ENCODE measurements at regions not wholly inside any gene's neighbourhood (a gene's known extent, or its start where the extent isn't known, plus 50 kb on each side); places are given as distances from the start of the nearest gene placed in this dataset.

DNA sequence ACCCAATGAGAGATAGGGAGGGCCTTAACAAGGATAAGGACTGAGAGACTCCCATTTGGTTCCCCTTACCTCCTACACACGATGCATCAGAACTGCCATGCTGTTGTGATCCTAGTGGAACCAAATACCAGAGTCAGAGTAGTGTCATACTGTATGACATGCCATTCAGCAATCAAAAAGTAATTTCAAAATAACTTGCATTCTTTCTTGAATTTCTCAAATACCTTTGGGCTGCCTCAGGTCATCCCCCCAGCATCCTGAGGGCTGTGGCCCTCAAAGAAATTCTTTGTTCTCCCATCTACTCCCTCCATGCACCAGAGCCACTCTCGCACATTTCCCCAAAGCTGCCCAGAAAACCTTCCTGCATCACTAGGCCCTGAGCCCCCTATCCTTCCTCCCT, 68.9 kb upstream of the PPP2R3A start:
- DNase-seq (ENCODE audit: low read depth in 2 of 3, low spot score in 2 of 3) = no peak

DNA sequence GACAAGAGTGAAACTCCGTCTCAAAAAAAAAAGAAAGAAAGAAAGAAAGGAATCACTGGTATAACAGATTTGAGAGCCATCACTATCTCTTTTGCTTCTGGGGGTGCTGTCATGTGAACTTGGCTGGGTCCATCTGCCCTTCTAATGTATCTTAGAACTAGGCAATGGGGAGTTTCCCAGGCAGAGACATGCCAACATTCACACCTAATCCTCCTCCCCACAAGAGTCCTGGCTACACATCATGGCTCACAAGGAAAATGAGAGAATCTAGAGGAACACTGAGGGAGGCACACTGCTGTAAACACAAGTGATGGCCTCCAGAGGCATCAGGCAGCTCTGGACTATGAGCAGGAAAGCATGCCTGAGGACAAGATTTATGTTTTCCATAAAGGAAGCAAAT, 67.8 kb upstream of the PPP2R3A start:
- no peak for DNase-seq (ENCODE audit: low read depth in 2 of 3, low spot score in 2 of 3)

GRCh38 chr3:135898774-135899173, 66.8 kb upstream of the PPP2R3A start:
- no peak for DNase-seq (ENCODE audit: low read depth in 2 of 3, low spot score in 2 of 3)

DNA sequence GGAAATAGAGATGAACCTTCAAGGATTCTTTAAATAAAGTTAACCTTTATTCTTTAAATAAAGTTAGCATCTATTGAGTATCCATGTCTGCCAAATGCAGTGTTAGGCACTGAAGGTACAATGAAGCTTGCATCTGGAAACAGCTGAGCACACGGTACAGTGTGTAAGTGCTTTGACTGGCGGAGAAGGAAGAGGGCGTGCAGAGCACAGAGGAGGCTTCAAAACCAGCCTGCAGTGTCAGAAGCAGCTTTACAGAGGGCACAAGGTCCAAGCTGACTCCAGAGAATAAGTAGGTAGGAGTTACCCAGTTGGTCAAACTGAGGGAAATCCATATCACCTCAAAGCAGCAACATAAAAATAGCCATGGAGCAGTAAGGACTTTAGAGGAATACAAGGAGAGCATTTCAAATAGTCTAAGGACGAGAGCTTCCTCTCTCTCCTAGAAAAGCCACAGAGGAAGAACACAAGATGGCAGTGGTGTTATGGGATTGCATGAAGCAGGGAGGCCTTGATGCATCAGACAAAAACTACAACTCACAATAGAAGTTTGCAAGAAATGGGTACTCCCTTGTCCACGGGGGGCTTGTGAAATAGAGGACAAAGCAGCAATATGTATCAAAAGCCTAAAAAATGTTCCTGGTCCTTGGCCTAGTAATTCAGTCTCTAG, 60.3 kb upstream of the PPP2R3A start:
- DNase-seq (ENCODE audit: low read depth in 2 of 3, low spot score in 2 of 3) = no peak

DNA sequence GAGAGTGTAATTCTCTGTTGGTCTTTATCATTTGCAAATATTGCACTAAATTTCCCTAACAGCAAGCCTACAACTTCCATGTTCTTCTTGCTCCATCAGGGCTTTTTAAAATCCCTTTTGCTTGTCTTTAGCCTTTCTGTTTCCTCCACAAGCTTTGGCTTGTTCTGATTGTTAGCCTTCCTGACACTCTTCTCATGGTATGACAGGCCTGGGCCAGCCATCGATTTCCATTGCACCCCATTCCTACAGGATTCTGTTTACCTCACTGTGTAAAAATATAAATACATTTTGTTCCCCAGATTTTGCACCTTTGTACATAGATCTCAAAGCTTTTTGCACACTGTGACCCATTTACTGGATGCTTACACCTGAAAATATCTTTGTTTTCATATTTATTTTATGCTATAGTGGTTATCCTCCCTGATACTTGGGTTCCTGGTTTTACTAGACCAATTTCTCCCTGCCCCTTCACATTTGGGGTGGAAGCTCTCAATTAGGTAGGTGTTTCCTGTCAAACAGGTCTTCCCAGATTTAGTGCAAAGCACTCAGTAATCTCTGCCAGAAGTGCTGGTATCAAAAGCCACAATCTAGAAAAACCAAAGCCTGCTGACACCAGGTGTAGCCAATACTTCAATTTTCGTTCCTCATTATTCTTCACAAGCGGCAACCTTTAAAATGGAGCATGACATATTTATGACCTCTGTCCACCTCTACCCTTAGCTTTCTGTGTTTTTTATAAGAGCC, 57.9 kb upstream of the PPP2R3A start:
- DNase-seq (ENCODE audit: low read depth in 2 of 3, low spot score in 2 of 3) = no peak

- DNase-seq (ENCODE audit: low read depth in 2 of 3, low spot score in 2 of 3) = no peak
These were observed 57.3 kb upstream of the PPP2R3A start for GRCh38 chr3:135908225-135908624.

DNA sequence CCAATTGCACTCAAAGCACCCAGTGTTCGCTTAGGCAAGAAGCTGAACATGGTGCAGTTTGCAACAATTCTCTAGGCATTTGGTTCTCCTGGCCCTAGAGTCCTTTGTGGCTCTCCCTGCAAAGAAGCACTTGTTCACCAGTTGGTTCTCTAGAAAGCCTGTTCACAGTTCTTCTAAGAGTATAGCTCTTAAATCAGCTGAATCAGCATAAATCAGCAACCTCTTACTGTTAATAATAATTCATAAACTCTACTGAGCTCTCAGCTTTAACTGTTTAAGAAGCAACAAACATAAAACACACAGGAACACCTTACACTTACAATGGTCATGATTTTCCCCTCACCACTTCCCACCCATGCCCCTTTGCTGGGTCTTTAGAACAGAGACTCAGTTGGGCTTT, 56.8 kb upstream of the PPP2R3A start:
- no peak for DNase-seq (ENCODE audit: low read depth in 2 of 3, low spot score in 2 of 3)

DNA sequence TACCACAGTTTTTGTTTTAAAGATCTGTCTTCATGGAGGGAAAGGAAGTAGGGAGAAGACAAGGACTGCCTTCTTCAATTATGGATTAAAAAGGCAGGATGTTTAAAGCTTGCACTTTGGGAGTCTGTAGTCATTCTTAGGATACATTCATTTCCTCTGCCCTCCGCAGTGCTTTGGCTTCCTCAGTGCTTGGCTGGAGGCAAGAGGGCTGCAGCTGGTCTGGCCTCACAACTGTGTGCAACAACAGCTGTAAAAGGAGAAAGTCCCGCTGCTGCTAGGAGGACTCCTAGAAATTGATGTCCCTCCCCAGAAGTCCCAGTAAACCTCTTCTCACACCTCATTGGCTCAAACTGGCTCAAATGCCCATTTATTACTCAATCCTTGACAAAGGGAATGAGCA, 54.4 kb upstream of the PPP2R3A start:
- no peak for DNase-seq (ENCODE audit: low read depth in 2 of 3, low spot score in 2 of 3)

- no peak for DNase-seq (ENCODE audit: low read depth in 2 of 3, low spot score in 2 of 3)
These were observed 50.3 kb upstream of the PPP2R3A start for GRCh38 chr3:135915206-135915605.

Measured in hematopoietic multipotent progenitor cell (in vitro differentiated cells).